IPS-NIHi7 (cell line): ENCODE measurements at regions not wholly inside any gene's neighbourhood (a gene's known extent, or its start where the extent isn't known, plus 50 kb on each side); places are given as distances from the start of the nearest gene placed in this dataset.

Experiments used
- DNase-seq: peaks from one replicate; pipeline ENCODE4 v3.0.0; 2012; ENCODE audit warnings: mixed read lengths; ENCODE audit errors: extremely low spot score

- no peak for DNase-seq
Measured at GRCh38 chr15:95996494-95996893, 334.0 kb upstream of the NR2F2 start.

GRCh38 chr15:95998935-95999334, 331.6 kb upstream of the NR2F2 start:
- no peak for DNase-seq

- DNase-seq: no peak
Measured at GRCh38 chr15:96002890-96003859, 327.3 kb upstream of the NR2F2 start.

GRCh38 chr15:96005906-96006305, 324.6 kb upstream of the NR2F2 start:
- DNase-seq: no peak

- DNase-seq: no peak
Measured at GRCh38 chr15:96011136-96011535, 319.4 kb upstream of the NR2F2 start.

GRCh38 chr15:96014939-96015338, 315.6 kb upstream of the NR2F2 start:
- DNase-seq: no peak

GRCh38 chr15:96019114-96019513, 311.4 kb upstream of the NR2F2 start:
- no peak for DNase-seq

- DNase-seq: no peak
Measured at GRCh38 chr15:96020133-96020532, 310.4 kb upstream of the NR2F2 start.

GRCh38 chr15:96020797-96021196, 309.7 kb upstream of the NR2F2 start:
- DNase-seq: no peak

- no peak for DNase-seq
Measured at GRCh38 chr15:96023081-96023480, 307.4 kb upstream of the NR2F2 start.

- DNase-seq: no peak
Measured at GRCh38 chr15:96027501-96027900, 303.0 kb upstream of the NR2F2 start.

GRCh38 chr15:96028620-96029019, 301.9 kb upstream of the NR2F2 start:
- DNase-seq: no peak

- DNase-seq: no peak
Measured at GRCh38 chr15:96029172-96029571, 301.3 kb upstream of the NR2F2 start.

- DNase-seq: no peak
Measured at GRCh38 chr15:96031426-96032110, 298.9 kb upstream of the NR2F2 start.

GRCh38 chr15:96035091-96035490, 295.4 kb upstream of the NR2F2 start:
- no peak for DNase-seq

GRCh38 chr15:96035635-96036034, 294.9 kb upstream of the NR2F2 start:
- DNase-seq: no peak

- DNase-seq: no peak
Measured at GRCh38 chr15:96037584-96037983, 292.9 kb upstream of the NR2F2 start.

- DNase-seq: no peak
Measured at GRCh38 chr15:96038131-96038530, 292.4 kb upstream of the NR2F2 start.

- no peak for DNase-seq
Measured at GRCh38 chr15:96038650-96039049, 291.9 kb upstream of the NR2F2 start.

- no peak for DNase-seq
Measured at GRCh38 chr15:96041982-96042733, 288.3 kb upstream of the NR2F2 start.

GRCh38 chr15:96042734-96043224, 287.7 kb upstream of the NR2F2 start:
- no peak for DNase-seq

GRCh38 chr15:96043591-96044171, 286.8 kb upstream of the NR2F2 start:
- no peak for DNase-seq
